ENCODE measurements at regions not wholly inside any gene's neighbourhood (a gene's known extent, or its start where the extent isn't known, plus 50 kb on each side); places are given as distances from the start of the nearest gene placed in this dataset.
"Not testable (repeated sequence)": the region's sequence is repeated elsewhere in the genome, so short reads cannot be mapped to it uniquely, and the experiment has no call there.

DNA sequence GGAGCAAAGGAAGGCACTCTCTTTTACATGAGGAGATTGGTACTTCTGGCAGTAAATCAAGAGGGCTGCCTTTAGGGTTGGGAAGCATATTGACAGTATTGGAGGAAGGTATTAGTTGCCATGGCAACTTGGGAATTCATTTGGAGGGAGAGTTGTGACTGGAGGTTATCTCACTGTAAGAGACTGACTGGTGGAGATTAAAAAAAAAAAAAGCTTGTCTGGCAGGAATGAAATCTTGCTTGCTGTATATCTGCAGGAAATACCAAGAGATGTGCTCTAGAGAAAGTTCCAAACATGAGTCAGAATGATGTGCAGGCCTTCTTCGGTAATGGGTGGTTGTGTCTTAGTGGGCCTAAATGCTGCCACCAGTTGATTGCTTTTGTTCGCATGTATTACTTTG lies 59.1 kb downstream of the SRGAP2 start:
- H3K4me3 ChIP-seq (ENCODE audit: extremely low read depth in 1 of 4, insufficient read depth in 2 of 4, low read depth in 3 of 4, low read length in 4 of 4); DNase-seq (ENCODE audit: low read depth in 1 of 2, low spot score in 2 of 2); H3K4ac ChIP-seq (replicated peaks; ENCODE audit: insufficient read length, low read depth, low read length); H3K18ac ChIP-seq (ENCODE audit: extremely low read depth, low read length); POLR2A ChIA-PET (ENCODE audit: partially characterized antibody); H3K36me3 ChIP-seq (ENCODE audit: control insufficient read depth in 2 of 4, insufficient read depth in 4 of 4, low read length in 3 of 4); H3K4me2 ChIP-seq (ENCODE audit: insufficient read depth in 1 of 2, low read depth in 2 of 2, low read length in 2 of 2); H2BK12ac ChIP-seq (ENCODE audit: low read depth, low read length); H3K9ac ChIP-seq (replicated peaks in 1 of 4; ENCODE audit: extremely low read depth in 1 of 4, low read depth in 3 of 4, low read length in 3 of 4); H4K91ac ChIP-seq (replicated peaks; ENCODE audit: insufficient read length, low read length); H3K23ac ChIP-seq (ENCODE audit: insufficient read length); H2BK15ac ChIP-seq (ENCODE audit: low read length); H3K23me2 ChIP-seq (ENCODE audit: low read depth, low read length); H2AK5ac ChIP-seq (ENCODE audit: low read depth, low read length); H3K14ac ChIP-seq (ENCODE audit: insufficient read length); CTCF ChIA-PET (ENCODE audit: partially characterized antibody); H4K5ac ChIP-seq (ENCODE audit: insufficient read length, low read depth, low read length); H2BK20ac ChIP-seq (ENCODE audit: low read length); H2AFZ ChIP-seq (ENCODE audit: low read length); FAIRE-seq; H2BK5ac ChIP-seq (ENCODE audit: low read depth, low read length); H2BK120ac ChIP-seq (replicated peaks; ENCODE audit: low read depth, low read length); H3K56ac ChIP-seq (replicated peaks; ENCODE audit: insufficient read length, low read depth, low read length); H3K27me3 ChIP-seq (replicated peaks in 1 of 4; ENCODE audit: control insufficient read depth in 3 of 4, extremely low read depth in 1 of 4, insufficient read depth in 3 of 4, low read length in 3 of 4); H4K20me1 ChIP-seq (replicated peaks in 1 of 2; ENCODE audit: control insufficient read depth in 1 of 2, insufficient read depth in 2 of 2, low read length in 2 of 2); H3K9me3 ChIP-seq (ENCODE audit: insufficient read depth in 2 of 2, low read depth in 1 of 2, low read length in 1 of 2); H3K4me1 ChIP-seq (replicated peaks in 1 of 4; ENCODE audit: control insufficient read depth in 3 of 4, insufficient read depth in 4 of 4, low read length in 3 of 4); H3K79me1 ChIP-seq (ENCODE audit: low read depth, low read length); H4K8ac ChIP-seq (ENCODE audit: extremely low read depth, insufficient read depth, low read length); H3K27ac ChIP-seq (ENCODE audit: low read depth, low read length); H3K79me2 ChIP-seq (ENCODE audit: control insufficient read depth in 1 of 2, insufficient read depth in 2 of 2, low read length in 2 of 2): not testable (repeated sequence)
- WGBS, 2 experiments (ENCODE audit: extremely low coverage in 1 of 2, insufficient coverage in 1 of 2, insufficient read length in 1 of 2, insufficient replicate concordance in 2 of 2, low coverage in 1 of 2, low lambda C conversion rate in 2 of 2, missing lambda C conversion rate in 1 of 2), result 100% methylated on average over 1 of the region's 2 CpGs; no CpG with 5 or more reads in 1 of the 2 experiments

GRCh38 chr1:206264916-206265315 lies 61.6 kb downstream of the SRGAP2 start:
- H2AFZ ChIP-seq (ENCODE audit: low read length); DNase-seq (ENCODE audit: low read depth in 1 of 2, low spot score in 2 of 2); H3K23ac ChIP-seq (ENCODE audit: insufficient read length); H3K4ac ChIP-seq (replicated peaks; ENCODE audit: insufficient read length, low read depth, low read length); H4K8ac ChIP-seq (ENCODE audit: extremely low read depth, insufficient read depth, low read length); H2BK120ac ChIP-seq (replicated peaks; ENCODE audit: low read depth, low read length); H3K79me1 ChIP-seq (ENCODE audit: low read depth, low read length); H2BK5ac ChIP-seq (ENCODE audit: low read depth, low read length); H3K27ac ChIP-seq (ENCODE audit: low read depth, low read length); POLR2A ChIA-PET (ENCODE audit: partially characterized antibody); H3K4me3 ChIP-seq (ENCODE audit: extremely low read depth in 1 of 4, insufficient read depth in 2 of 4, low read depth in 3 of 4, low read length in 4 of 4); H3K79me2 ChIP-seq (ENCODE audit: control insufficient read depth in 1 of 2, insufficient read depth in 2 of 2, low read length in 2 of 2); FAIRE-seq; H3K4me2 ChIP-seq (ENCODE audit: insufficient read depth in 1 of 2, low read depth in 2 of 2, low read length in 2 of 2); H3K14ac ChIP-seq (ENCODE audit: insufficient read length); H3K27me3 ChIP-seq (replicated peaks in 1 of 4; ENCODE audit: control insufficient read depth in 3 of 4, extremely low read depth in 1 of 4, insufficient read depth in 3 of 4, low read length in 3 of 4); H3K36me3 ChIP-seq (ENCODE audit: control insufficient read depth in 2 of 4, insufficient read depth in 4 of 4, low read length in 3 of 4); H2BK12ac ChIP-seq (ENCODE audit: low read depth, low read length); H2AK5ac ChIP-seq (ENCODE audit: low read depth, low read length); H3K4me1 ChIP-seq (replicated peaks in 1 of 4; ENCODE audit: control insufficient read depth in 3 of 4, insufficient read depth in 4 of 4, low read length in 3 of 4); H4K91ac ChIP-seq (replicated peaks; ENCODE audit: insufficient read length, low read length); H3K9ac ChIP-seq (replicated peaks in 1 of 4; ENCODE audit: extremely low read depth in 1 of 4, low read depth in 3 of 4, low read length in 3 of 4); H3K56ac ChIP-seq (replicated peaks; ENCODE audit: insufficient read length, low read depth, low read length); CTCF ChIA-PET (ENCODE audit: partially characterized antibody); H4K5ac ChIP-seq (ENCODE audit: insufficient read length, low read depth, low read length); H4K20me1 ChIP-seq (replicated peaks in 1 of 2; ENCODE audit: control insufficient read depth in 1 of 2, insufficient read depth in 2 of 2, low read length in 2 of 2); H2BK15ac ChIP-seq (ENCODE audit: low read length); H3K18ac ChIP-seq (ENCODE audit: extremely low read depth, low read length); H3K9me3 ChIP-seq (ENCODE audit: insufficient read depth in 2 of 2, low read depth in 1 of 2, low read length in 1 of 2); H2BK20ac ChIP-seq (ENCODE audit: low read length); H3K23me2 ChIP-seq (ENCODE audit: low read depth, low read length): not testable (repeated sequence)
- WGBS, 2 experiments (ENCODE audit: extremely low coverage in 1 of 2, insufficient coverage in 1 of 2, insufficient read length in 1 of 2, insufficient replicate concordance in 2 of 2, low coverage in 1 of 2, low lambda C conversion rate in 2 of 2, missing lambda C conversion rate in 1 of 2), result no CpG with 5 or more reads among the region's 2 CpGs

Measured in H1 (cell line).